ENCODE measurements at regions not wholly inside any gene's neighbourhood (a gene's known extent, or its start where the extent isn't known, plus 50 kb on each side); places are given as distances from the start of the nearest gene placed in this dataset.

GRCh38 chr14:94964931-94965330, 192.4 kb downstream of the DICER1 start:
- Histone ChIP-seq H3K27me3 (no peaks in the 10 kb centered on the region), H3K9me3 (no peaks in the 10 kb centered on the region), H3K4me1 (peaks cover 0 to 2% of the 10 kb centered on the region in 2 donors), H3K27ac (no peak overlapping the region), H3K36me3 (no peaks in the 10 kb centered on the region), H3K4me3 (no peak overlapping the region)
- DNase-seq (ENCODE audit: low spot score in 2 of 2) = no peak
- TF ChIP-seq, protein P1, sequence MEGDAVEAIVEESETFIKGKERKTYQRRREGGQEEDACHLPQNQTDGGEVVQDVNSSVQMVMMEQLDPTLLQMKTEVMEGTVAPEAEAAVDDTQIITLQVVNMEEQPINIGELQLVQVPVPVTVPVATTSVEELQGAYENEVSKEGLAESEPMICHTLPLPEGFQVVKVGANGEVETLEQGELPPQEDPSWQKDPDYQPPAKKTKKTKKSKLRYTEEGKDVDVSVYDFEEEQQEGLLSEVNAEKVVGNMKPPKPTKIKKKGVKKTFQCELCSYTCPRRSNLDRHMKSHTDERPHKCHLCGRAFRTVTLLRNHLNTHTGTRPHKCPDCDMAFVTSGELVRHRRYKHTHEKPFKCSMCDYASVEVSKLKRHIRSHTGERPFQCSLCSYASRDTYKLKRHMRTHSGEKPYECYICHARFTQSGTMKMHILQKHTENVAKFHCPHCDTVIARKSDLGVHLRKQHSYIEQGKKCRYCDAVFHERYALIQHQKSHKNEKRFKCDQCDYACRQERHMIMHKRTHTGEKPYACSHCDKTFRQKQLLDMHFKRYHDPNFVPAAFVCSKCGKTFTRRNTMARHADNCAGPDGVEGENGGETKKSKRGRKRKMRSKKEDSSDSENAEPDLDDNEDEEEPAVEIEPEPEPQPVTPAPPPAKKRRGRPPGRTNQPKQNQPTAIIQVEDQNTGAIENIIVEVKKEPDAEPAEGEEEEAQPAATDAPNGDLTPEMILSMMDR (IDR thresholded peaks at IDR 0.05) = no peak
- intact Hi-C loops (cut with DNase I) = no loop called here

DNA sequence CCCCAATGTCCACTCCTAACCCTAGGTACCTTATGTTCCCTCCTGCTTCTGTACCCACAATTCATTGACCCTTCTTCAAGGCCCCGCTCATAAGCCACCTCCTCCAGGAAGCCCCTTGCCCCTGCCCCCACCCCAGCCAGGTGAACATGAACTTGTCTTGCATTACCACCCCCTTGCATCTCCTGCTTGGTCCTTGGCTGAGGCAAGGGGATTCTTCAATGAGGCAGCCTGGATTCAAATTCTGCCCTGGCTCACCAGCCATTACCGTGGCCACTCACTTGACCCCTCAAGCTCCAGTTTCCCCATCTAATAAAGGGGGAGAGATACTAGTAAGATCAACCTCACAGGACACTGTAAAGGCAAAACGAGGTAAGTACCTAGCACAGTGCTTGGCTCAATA, 193.1 kb downstream of the DICER1 start:
- intact Hi-C loops (cut with DNase I) = no loop called here
- Histone ChIP-seq H3K4me1 (peaks cover 0 to 2% of the 10 kb centered on the region in 2 donors), H3K36me3 (no peaks in the 10 kb centered on the region), H3K9me3 (no peaks in the 10 kb centered on the region), H3K27me3 (no peaks in the 10 kb centered on the region), H3K27ac (no peak overlapping the region), H3K4me3 (no peak overlapping the region)
- DNase-seq (ENCODE audit: low spot score in 2 of 2) = no peak
- TF ChIP-seq, protein P1 (IDR thresholded peaks at IDR 0.05) = no peak

DNA sequence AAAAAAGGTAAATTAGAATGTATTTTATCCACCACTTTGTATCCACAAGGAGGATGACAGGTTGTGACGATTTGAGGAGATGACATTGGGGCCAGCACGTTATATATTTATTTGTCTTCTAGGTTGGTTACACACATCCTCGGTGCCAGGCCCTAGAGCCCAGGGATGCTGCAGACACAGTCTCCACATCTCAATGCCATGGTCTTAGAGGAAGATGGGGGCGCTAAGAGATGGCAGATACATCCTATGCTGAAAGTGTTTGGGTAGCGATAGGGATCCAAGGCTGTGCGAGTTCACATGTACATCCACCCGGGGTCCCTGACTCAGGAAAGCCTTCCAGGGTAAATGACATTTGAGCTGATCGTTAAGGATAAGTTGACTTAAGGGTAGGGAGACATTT, 193.1 kb upstream of the GSC start:
- TF ChIP-seq, protein P1 (IDR thresholded peaks at IDR 0.05) = no peak
- DNase-seq (ENCODE audit: low spot score in 2 of 2) = no peak

DNA sequence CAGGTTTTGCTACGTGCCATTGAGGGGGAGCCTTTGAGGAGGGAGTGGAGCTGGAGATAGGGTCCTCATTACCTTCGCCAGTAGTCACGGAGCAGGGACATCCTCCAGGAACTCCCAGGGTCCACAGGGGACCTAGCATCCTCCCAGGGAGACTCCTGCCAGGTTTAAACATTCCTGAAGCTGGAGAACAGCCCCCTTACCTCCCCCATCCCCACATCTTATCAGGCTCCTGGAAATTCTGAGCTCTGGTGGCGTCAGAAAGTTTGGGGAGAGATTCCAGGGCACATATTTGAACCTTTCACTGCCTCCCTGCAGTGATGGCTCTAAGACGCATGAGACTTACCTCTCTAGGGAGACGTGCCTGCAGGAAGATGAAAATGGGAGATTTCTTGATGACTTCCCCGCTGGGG, 192.3 kb upstream of the GSC start:
- intact Hi-C loops (cut with DNase I) = no loop called here
- no peak for DNase-seq (ENCODE audit: low spot score in 2 of 2)
- Histone ChIP-seq H3K27me3 (no peaks in the 10 kb centered on the region), H3K9me3 (no peaks in the 10 kb centered on the region), H3K27ac (no peak overlapping the region), H3K4me3 (no peak overlapping the region), H3K36me3 (no peaks in the 10 kb centered on the region), H3K4me1 (peaks cover 0 to 2% of the 10 kb centered on the region in 2 donors)
- TF ChIP-seq, protein P1 (IDR thresholded peaks at IDR 0.05) = no peak

More for the DNA sequence above, 193.1 kb upstream of the GSC start:
- Histone ChIP-seq H3K36me3 (no peaks in the 10 kb centered on the region), H3K27me3 (no peaks in the 10 kb centered on the region), H3K9me3 (no peaks in the 10 kb centered on the region), H3K4me3 (no peak overlapping the region), H3K4me1 (peaks cover 0 to 2% of the 10 kb centered on the region in 2 donors), H3K27ac (no peak overlapping the region)
- intact Hi-C loops (cut with DNase I) = no loop called here

DNA sequence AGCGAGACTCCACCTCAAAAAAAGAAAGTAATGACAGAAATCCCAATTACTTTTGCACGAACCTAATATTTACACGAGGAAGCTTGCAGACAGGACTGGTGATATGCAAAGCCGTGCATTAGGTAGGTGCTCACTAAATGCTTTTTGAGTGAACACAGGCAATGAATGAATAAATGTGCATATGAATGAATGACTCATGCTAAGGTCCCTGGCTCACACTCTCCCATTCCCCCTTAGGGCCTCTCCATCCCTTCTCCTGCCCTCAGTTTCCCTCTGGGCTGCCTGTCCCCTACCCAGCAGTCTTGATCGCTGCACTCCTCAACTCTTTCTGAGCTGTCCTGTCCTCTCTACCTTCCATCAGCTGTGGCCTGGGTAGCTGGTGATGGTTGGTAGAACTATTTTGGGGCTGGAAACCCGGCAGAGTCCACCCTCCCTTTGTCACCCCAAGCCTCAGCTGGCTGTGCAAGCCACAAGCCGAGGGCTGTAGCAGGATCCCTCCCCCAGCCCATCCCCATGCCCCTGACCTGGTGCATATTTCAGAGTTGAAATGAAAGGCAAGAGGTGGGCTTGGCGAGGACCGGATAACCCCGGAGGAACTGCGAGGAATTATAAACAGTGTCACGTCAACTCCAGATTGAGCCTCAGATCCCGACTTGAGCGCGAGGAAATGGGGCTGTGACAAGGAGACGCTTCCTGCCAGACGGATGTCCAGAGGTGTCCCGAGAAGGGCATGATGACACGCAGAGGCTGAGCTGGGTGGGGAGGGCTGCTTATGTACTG, 191.7 kb upstream of the GSC start:
- TF ChIP-seq, protein P1 (IDR thresholded peaks at IDR 0.05) = no peak
- H3K27ac ChIP-seq = no peak overlapping the region
- no peak for DNase-seq (ENCODE audit: low spot score in 2 of 2)
- intact Hi-C loops (cut with DNase I) = no loop called here
- peaks cover 0 to 2% of the 10 kb centered on the region in 2 donors for H3K4me1 ChIP-seq
- no peaks in the 10 kb centered on the region for H3K36me3 ChIP-seq
- no peaks in the 10 kb centered on the region for H3K9me3 ChIP-seq
- H3K27me3 ChIP-seq = no peaks in the 10 kb centered on the region
- no peak overlapping the region for H3K4me3 ChIP-seq
